ENCODE measurements at regions not wholly inside any gene's neighbourhood (a gene's known extent, or its start where the extent isn't known, plus 50 kb on each side); places are given as distances from the start of the nearest gene placed in this dataset.

DNA sequence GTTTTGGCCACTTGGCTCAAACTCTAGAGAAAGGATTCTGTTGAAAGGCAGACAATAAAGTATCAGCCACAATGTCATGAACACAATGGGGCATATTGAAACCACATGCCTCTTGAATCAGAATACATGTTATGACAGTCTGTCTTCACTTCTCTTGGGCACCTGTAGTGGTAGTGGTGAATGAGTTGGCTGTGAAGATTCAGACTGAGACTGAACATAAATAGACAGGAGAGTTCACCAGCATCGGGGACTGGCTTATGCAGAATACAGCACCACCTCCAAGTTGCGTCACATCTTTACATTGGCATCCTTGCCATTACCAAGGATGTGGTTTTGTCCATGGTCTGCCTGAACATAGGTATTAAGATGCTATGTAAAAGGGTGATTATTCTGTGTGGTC, 336.8 kb downstream of the MYCN start:
- Histone ChIP-seq H2BK5ac (ENCODE audit: low read depth, low read length, poor library complexity, severe bottlenecking) (no peak overlapping the region), H3K23ac (ENCODE audit: low read depth, low read length) (no peak overlapping the region), H3K27ac (ENCODE audit: insufficient read depth, low read length) (no peak overlapping the region), H3K14ac (replicated peaks; ENCODE audit: low read depth, low read length) (no peak overlapping the region), H3K9me1 (ENCODE audit: insufficient read depth, low read length) (no peaks in the 10 kb centered on the region), H3K4me1 (ENCODE audit: control insufficient read depth, insufficient read depth, low read length) (no peaks in the 10 kb centered on the region), H3K9ac (ENCODE audit: low read depth, low read length) (no peak overlapping the region), H4K20me1 (ENCODE audit: insufficient read depth, low read length) (no peaks in the 10 kb centered on the region), H3K4me2 (ENCODE audit: low read depth, low read length) (no peak overlapping the region), H3K56ac (ENCODE audit: extremely low read depth, insufficient read depth, low read length) (no peak overlapping the region), H3K4ac (ENCODE audit: low read depth, low read length) (no peak overlapping the region), H2AK5ac (ENCODE audit: low read depth, low read length) (no peak overlapping the region), H3K4me3 (ENCODE audit: insufficient read depth, low read depth, low read length) (no peak overlapping the region), H4K5ac (ENCODE audit: low read depth, low read length) (no peak overlapping the region), H4K8ac (ENCODE audit: low read depth in 2 of 2, low read length in 2 of 2) (no peak overlapping the region), H2BK120ac (ENCODE audit: low read depth, low read length) (no peak overlapping the region), H2AK9ac (replicated peaks; ENCODE audit: low read depth, low read length, poor library complexity) (no peak overlapping the region), H3K27me3 (ENCODE audit: control insufficient read depth, insufficient read depth, low read length) (no peaks in the 10 kb centered on the region), H3K9me3 (ENCODE audit: control insufficient read depth, insufficient read depth, low read length) (peaks cover 32% of the 10 kb centered on the region), H2BK20ac (ENCODE audit: low read depth, low read length) (no peak overlapping the region), H3K79me1 (ENCODE audit: low read depth in 1 of 2, low read length in 2 of 2) (no peaks in the 10 kb centered on the region), H4K91ac (ENCODE audit: insufficient read depth, low read depth, low read length) (no peak overlapping the region), H3K18ac (ENCODE audit: low read depth, low read length) (no peak overlapping the region), H2BK15ac (ENCODE audit: low read depth, low read length) (no peak overlapping the region), H3K36me3 (ENCODE audit: control insufficient read depth, insufficient read depth, low read length) (no peaks in the 10 kb centered on the region), H2AFZ (replicated peaks; ENCODE audit: low read length, poor library complexity) (no peak overlapping the region)
- TF ChIP-seq MAZ (IDR thresholded peaks at IDR 0.05; ENCODE audit: borderline replicate concordance, low read depth, low read length) (no peak), SMC3 (IDR thresholded peaks at IDR 0.05; ENCODE audit: low read depth, low read length) (no peak), CEBPB (IDR thresholded peaks at IDR 0.05; ENCODE audit: low read depth, low read length) (no peak), POLR2A (IDR thresholded peaks at IDR 0.05; ENCODE audit: low read depth, low read length) (no peak), BHLHE40 (IDR thresholded peaks at IDR 0.05; ENCODE audit: low read depth, low read length) (no peak), CHD1 (IDR thresholded peaks at IDR 0.05; ENCODE audit: low read depth, low read length) (no peak), MXI1 (IDR thresholded peaks at IDR 0.05; ENCODE audit: borderline replicate concordance, low read depth, low read length) (no peak), RCOR1 (IDR thresholded peaks at IDR 0.05; ENCODE audit: insufficient replicate concordance, low read length) (no peak), FOS (IDR thresholded peaks at IDR 0.05; ENCODE audit: low read depth, low read length) (no peak), RFX5 (IDR thresholded peaks at IDR 0.05; ENCODE audit: low read depth, low read length) (no peak), MAFK (IDR thresholded peaks at IDR 0.05; ENCODE audit: low read depth, low read length) (no peak), ELK1 (IDR thresholded peaks at IDR 0.05; ENCODE audit: borderline replicate concordance, low read depth, low read length) (no peak), NFE2L2 (IDR thresholded peaks at IDR 0.05; ENCODE audit: low read depth, low read length) (no peak), CTCF (conservative IDR thresholded peaks at IDR 0.05; ENCODE audit: low read depth, low read length) (no peak), RAD21 (IDR thresholded peaks at IDR 0.05; ENCODE audit: low read length) (no peak)
- TF ChIP-seq, protein P1, sequence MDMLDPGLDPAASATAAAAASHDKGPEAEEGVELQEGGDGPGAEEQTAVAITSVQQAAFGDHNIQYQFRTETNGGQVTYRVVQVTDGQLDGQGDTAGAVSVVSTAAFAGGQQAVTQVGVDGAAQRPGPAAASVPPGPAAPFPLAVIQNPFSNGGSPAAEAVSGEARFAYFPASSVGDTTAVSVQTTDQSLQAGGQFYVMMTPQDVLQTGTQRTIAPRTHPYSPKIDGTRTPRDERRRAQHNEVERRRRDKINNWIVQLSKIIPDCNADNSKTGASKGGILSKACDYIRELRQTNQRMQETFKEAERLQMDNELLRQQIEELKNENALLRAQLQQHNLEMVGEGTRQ (IDR thresholded peaks at IDR 0.05; ENCODE audit: low read depth, low read length): no peak
- DNase-seq (no peak), ATAC-seq (ENCODE audit: low read depth) (no peak)
- dilution Hi-C loops (cut with HindIII; ENCODE audit: low sequenced_read_pairs, unreplicated experiment): no loop called here
- ChIA-PET POLR2A (ENCODE audit: unreplicated experiment) (no interaction called here), CTCF (no interaction called here)
- no TSS peak for BruUV-seq (replicated peaks)
- intact Hi-C loops (cut with micrococcal nuclease): no loop called here
- in situ Hi-C loops (cut with MboI; ENCODE audit: low sequenced_read_pairs): no loop called here
- no CpG with 5 or more reads among the region's 2 CpGs for WGBS, 2 experiments (ENCODE audit: extremely low coverage in 2 of 2, insufficient read length in 1 of 2)

Measured in IMR-90 (cell line).